Spleen (tissue), 7 donors: ENCODE measurements at regions not wholly inside any gene's neighbourhood (a gene's known extent, or its start where the extent isn't known, plus 50 kb on each side); places are given as distances from the start of the nearest gene placed in this dataset.
"Not testable (repeated sequence)": the region's sequence is repeated elsewhere in the genome, so short reads cannot be mapped to it uniquely, and the experiment has no call there.

ENCODE experiments used
- CTCF ChIP-seq, 11 experiments: fragments of 200-600 bp in 7 of 11; fragments of 450-650 bp in 4 of 11; sonication (generic) in 4 of 11; IDR thresholded peaks in 8 of 11; conservative IDR thresholded peaks in 3 of 11; 1 replicate in 7 of 11; 2 replicates in 4 of 11; pipeline versions ENCODE4 v1.4.0 to v1.8.0; 2016 to 2021; ENCODE audit warnings: antibody characterized with exemption in 11 of 11, inconsistent platforms in 4 of 11, mild to moderate bottlenecking in 1 of 11
- POLR2A ChIP-seq, 3 donors: fragments of 450-650 bp; IDR thresholded peaks; one replicate each; pipeline ENCODE4 v1.5.1; 2017; ENCODE audit warnings: antibody characterized with exemption in 3 of 3, mild to moderate bottlenecking in 1 of 3
- donor health status: DM: no; HTN: no; CAD: no; lungs with moderate emphysema.
- donor health status: DM: no; HTN: no; CAD: no.
- donor health status: DM: no; HTN: no; CAD: no.

- TF ChIP-seq POLR2A (IDR thresholded peaks at IDR 0.05); CTCF (IDR thresholded peaks at IDR 0.05 in 8 of 11, conservative IDR thresholded peaks at IDR 0.05 in 3 of 11): not testable (repeated sequence)
Observed at GRCh38 chr5:28929366-28929765, 1891.0 kb upstream of the CDH9 start.
